22Rv1 (cell line): ENCODE measurements at regions not wholly inside any gene's neighbourhood (a gene's known extent, or its start where the extent isn't known, plus 50 kb on each side); places are given as distances from the start of the nearest gene placed in this dataset.

Experiments used
- H3K27ac ChIP-seq: fragments of 450-650 bp; 2 replicates; pipeline ENCODE4 v1.5.1; 2017
- ZFX ChIP-seq: fragments of 450-650 bp; IDR thresholded peaks from 2 replicates; pipeline ENCODE4 v1.6.1; 2017; ENCODE audit warnings: antibody characterized with exemption, borderline replicate concordance
- TF ChIP-seq, protein P1 (sequence below): fragments of 450-650 bp; IDR thresholded peaks from 2 replicates; pipeline ENCODE4 v1.5.1; 2017; ENCODE audit warnings: mild to moderate bottlenecking

- H3K27ac ChIP-seq = no peak overlapping the region
- TF ChIP-seq, protein P1, sequence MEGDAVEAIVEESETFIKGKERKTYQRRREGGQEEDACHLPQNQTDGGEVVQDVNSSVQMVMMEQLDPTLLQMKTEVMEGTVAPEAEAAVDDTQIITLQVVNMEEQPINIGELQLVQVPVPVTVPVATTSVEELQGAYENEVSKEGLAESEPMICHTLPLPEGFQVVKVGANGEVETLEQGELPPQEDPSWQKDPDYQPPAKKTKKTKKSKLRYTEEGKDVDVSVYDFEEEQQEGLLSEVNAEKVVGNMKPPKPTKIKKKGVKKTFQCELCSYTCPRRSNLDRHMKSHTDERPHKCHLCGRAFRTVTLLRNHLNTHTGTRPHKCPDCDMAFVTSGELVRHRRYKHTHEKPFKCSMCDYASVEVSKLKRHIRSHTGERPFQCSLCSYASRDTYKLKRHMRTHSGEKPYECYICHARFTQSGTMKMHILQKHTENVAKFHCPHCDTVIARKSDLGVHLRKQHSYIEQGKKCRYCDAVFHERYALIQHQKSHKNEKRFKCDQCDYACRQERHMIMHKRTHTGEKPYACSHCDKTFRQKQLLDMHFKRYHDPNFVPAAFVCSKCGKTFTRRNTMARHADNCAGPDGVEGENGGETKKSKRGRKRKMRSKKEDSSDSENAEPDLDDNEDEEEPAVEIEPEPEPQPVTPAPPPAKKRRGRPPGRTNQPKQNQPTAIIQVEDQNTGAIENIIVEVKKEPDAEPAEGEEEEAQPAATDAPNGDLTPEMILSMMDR = no peak
- no peak for TF ChIP-seq ZFX
Measured at GRCh38 chr16:64826374-64826773, 295.5 kb downstream of the CDH11 start.

- TF ChIP-seq, protein P1 = no peak
- TF ChIP-seq ZFX = no peak
- H3K27ac ChIP-seq = no peak overlapping the region
Measured at GRCh38 chr16:64823481-64824075, 298.3 kb downstream of the CDH11 start.

DNA sequence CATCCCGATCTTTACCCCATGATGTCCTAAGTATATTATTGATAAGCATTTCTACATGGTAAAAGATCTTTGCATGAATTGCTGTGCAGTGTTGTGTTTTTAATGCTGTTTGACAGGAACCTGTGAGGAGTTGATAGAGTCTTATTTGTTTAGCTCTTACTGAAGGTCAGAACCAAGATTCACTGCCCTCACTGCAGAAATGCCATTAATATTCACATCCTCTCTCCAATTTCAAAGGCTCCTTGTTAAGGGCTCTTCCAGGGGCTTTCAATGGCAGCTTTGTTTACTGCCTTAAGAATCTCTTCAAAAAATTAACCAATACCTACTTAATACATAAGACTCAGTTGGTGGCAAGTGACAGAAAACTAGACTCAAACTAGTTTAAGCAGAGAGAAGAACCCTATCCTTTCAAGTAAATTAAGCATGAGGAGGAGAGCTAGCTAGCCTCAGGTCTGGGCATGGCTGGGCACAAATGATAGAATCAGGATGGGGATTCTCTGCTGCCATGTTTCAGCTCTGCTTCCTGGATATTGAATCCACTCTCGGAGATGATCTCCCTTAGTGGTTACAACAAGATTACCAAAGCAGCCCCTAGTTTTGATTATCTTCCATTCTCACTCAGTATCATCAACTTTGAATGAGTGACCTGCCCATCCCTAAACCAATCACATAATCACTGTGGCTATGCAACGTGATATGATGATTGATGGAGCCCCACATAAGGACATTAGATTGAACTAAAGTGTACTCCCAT is 311.8 kb downstream of the CDH11 start:
- no peak overlapping the region for H3K27ac ChIP-seq
- TF ChIP-seq ZFX = no peak
- TF ChIP-seq, protein P1 = no peak

DNA sequence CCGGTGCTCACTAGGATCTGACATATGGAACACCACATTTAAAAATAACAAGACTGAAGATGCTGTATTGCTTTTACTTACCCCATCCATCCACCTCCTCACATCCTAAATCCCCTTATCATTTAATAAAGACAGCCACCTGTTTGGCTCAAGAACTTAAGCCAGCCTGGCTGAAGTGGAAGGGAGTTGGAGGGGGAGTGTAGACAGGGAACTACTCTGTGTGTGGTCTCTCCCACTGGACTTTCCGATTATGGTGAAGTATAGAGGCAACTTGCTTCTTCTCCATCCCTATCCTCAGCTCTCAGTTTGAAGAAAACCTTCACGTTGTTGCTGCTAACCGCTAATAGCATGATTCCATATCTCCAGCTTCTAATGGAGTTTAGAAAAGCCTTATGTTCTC is 313.4 kb downstream of the CDH11 start:
- no peak for TF ChIP-seq ZFX
- TF ChIP-seq, protein P1 = no peak
- no peak overlapping the region for H3K27ac ChIP-seq

- no peak overlapping the region for H3K27ac ChIP-seq
- no peak for TF ChIP-seq ZFX
- TF ChIP-seq, protein P1 = no peak
Measured at GRCh38 chr16:64791756-64792155, 330.1 kb downstream of the CDH11 start.

DNA sequence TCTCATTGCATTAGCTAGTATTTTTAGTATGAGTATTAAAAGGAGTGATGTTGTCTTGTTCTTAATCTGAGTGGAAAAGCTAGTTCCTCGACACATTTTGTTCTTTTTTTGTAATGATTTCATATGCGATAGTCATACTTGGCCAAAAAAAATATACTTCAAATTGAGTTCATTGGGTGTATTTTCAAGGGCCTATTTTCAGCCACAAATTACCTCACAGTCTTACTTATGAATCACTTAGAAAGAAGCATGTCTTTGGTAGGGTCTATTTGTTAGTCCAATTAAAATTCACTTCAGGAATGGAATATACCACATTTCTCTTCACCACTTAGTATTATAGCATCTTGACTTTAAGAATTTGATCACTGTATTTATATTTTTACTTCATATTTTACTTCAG is 337.2 kb downstream of the CDH11 start:
- H3K27ac ChIP-seq = no peak overlapping the region
- TF ChIP-seq ZFX = no peak
- TF ChIP-seq, protein P1 = no peak

- H3K27ac ChIP-seq = no peak overlapping the region
- TF ChIP-seq, protein P1 = no peak
- no peak for TF ChIP-seq ZFX
Measured at GRCh38 chr16:64782484-64782883, 339.4 kb downstream of the CDH11 start.
